ENCODE measurements at regions not wholly inside any gene's neighbourhood (a gene's known extent, or its start where the extent isn't known, plus 50 kb on each side); places are given as distances from the start of the nearest gene placed in this dataset.

- no peak for TF ChIP-seq CTCF (conservative IDR thresholded peaks at IDR 0.05)
- H3K27ac ChIP-seq, result no peak overlapping the region
These were observed 1568.6 kb upstream of the GOT2 start for GRCh38 chr16:60302676-60303075.

GRCh38 chr16:60302261-60302660, 1568.1 kb upstream of the GOT2 start:
- no peak overlapping the region for H3K27ac ChIP-seq
- no peak for TF ChIP-seq CTCF (conservative IDR thresholded peaks at IDR 0.05)

GRCh38 chr16:60299241-60299776, 1565.2 kb upstream of the GOT2 start:
- no peak overlapping the region for H3K27ac ChIP-seq
- no peak for TF ChIP-seq CTCF (conservative IDR thresholded peaks at IDR 0.05)

- no peak for TF ChIP-seq CTCF (conservative IDR thresholded peaks at IDR 0.05)
- no peak overlapping the region for H3K27ac ChIP-seq
These were observed 1561.3 kb upstream of the GOT2 start for GRCh38 chr16:60295451-60295850.

GRCh38 chr16:60285794-60286193, 1551.7 kb upstream of the GOT2 start:
- no peak for TF ChIP-seq CTCF (conservative IDR thresholded peaks at IDR 0.05)

GRCh38 chr16:60279061-60279665, 1545.0 kb upstream of the GOT2 start:
- TF ChIP-seq CTCF (conservative IDR thresholded peaks at IDR 0.05), result no peak
- no peak overlapping the region for H3K27ac ChIP-seq

More at GRCh38 chr16:60285794-60286193, 1551.7 kb upstream of the GOT2 start:
- H3K27ac ChIP-seq, result no peak overlapping the region

GRCh38 chr16:60274431-60275019, 1540.4 kb upstream of the GOT2 start:
- no peak overlapping the region for H3K27ac ChIP-seq
- no peak for TF ChIP-seq CTCF (conservative IDR thresholded peaks at IDR 0.05)
